Neural progenitor cell (in vitro differentiated cells): ENCODE measurements at regions not wholly inside any gene's neighbourhood (a gene's known extent, or its start where the extent isn't known, plus 50 kb on each side); places are given as distances from the start of the nearest gene placed in this dataset.

ENCODE experiments used
- CTCF ChIP-seq: fragments of 200-600 bp; sonication (generic); IDR thresholded peaks from 2 replicates; pipeline ENCODE4 v1.5.1; 2017; ENCODE audit warnings: antibody characterized with exemption, mild to moderate bottlenecking
- EZH2 ChIP-seq: fragments of 200-600 bp; sonication (generic); IDR thresholded peaks from 2 replicates; pipeline ENCODE4 v1.6.1; 2017; ENCODE audit warnings: antibody characterized with exemption, mild to moderate bottlenecking, moderate library complexity

- no peak for TF ChIP-seq EZH2
- no peak for TF ChIP-seq CTCF
Observed at GRCh38 chrX:10393899-10394298, 226.5 kb downstream of the MID1 start.
